ENCODE measurements at regions not wholly inside any gene's neighbourhood (a gene's known extent, or its start where the extent isn't known, plus 50 kb on each side); places are given as distances from the start of the nearest gene placed in this dataset.

GRCh38 chr3:127419641-127420553, 132.1 kb upstream of the PRR20G start:
- TF ChIP-seq CTCF (IDR thresholded peaks at IDR 0.05; ENCODE audit: low read depth, low read length), result no peak
- DNase-seq (ENCODE audit: extremely low read depth, low read depth), result no peak

GRCh38 chr3:127419182-127419581, 131.3 kb upstream of the PRR20G start:
- TF ChIP-seq CTCF (IDR thresholded peaks at IDR 0.05; ENCODE audit: low read depth, low read length), result no peak
- DNase-seq (ENCODE audit: extremely low read depth, low read depth), result no peak

- no peak for DNase-seq (ENCODE audit: extremely low read depth, low read depth)
- no peak for TF ChIP-seq CTCF (IDR thresholded peaks at IDR 0.05; ENCODE audit: low read depth, low read length)
Observed at GRCh38 chr3:127418560-127419147, 130.8 kb upstream of the PRR20G start.

GRCh38 chr3:127417709-127418559, 130.1 kb upstream of the PRR20G start:
- DNase-seq (ENCODE audit: extremely low read depth, low read depth), result no peak
- TF ChIP-seq CTCF (IDR thresholded peaks at IDR 0.05; ENCODE audit: low read depth, low read length), result no peak

- no peak for DNase-seq (ENCODE audit: extremely low read depth, low read depth)
- no peak for TF ChIP-seq CTCF (IDR thresholded peaks at IDR 0.05; ENCODE audit: low read depth, low read length)
Observed at GRCh38 chr3:127413871-127414270, 126.0 kb upstream of the PRR20G start.

GRCh38 chr3:127413318-127413673, 125.5 kb upstream of the PRR20G start:
- no peak for DNase-seq (ENCODE audit: extremely low read depth, low read depth)
- no peak for TF ChIP-seq CTCF (IDR thresholded peaks at IDR 0.05; ENCODE audit: low read depth, low read length)

Data from AG09319 (cell line).